ENCODE measurements at regions not wholly inside any gene's neighbourhood (a gene's known extent, or its start where the extent isn't known, plus 50 kb on each side); places are given as distances from the start of the nearest gene placed in this dataset.

- TF ChIP-seq POLR2AphosphoS5 (IDR thresholded peaks at IDR 0.05) = no peak
- TF ChIP-seq, protein P1, sequence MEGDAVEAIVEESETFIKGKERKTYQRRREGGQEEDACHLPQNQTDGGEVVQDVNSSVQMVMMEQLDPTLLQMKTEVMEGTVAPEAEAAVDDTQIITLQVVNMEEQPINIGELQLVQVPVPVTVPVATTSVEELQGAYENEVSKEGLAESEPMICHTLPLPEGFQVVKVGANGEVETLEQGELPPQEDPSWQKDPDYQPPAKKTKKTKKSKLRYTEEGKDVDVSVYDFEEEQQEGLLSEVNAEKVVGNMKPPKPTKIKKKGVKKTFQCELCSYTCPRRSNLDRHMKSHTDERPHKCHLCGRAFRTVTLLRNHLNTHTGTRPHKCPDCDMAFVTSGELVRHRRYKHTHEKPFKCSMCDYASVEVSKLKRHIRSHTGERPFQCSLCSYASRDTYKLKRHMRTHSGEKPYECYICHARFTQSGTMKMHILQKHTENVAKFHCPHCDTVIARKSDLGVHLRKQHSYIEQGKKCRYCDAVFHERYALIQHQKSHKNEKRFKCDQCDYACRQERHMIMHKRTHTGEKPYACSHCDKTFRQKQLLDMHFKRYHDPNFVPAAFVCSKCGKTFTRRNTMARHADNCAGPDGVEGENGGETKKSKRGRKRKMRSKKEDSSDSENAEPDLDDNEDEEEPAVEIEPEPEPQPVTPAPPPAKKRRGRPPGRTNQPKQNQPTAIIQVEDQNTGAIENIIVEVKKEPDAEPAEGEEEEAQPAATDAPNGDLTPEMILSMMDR (IDR thresholded peaks at IDR 0.05) = no peak
- TF ChIP-seq POLR2A (IDR thresholded peaks at IDR 0.05) = no peak
- no peak for TF ChIP-seq EP300 (IDR thresholded peaks at IDR 0.05)
- Histone ChIP-seq H3K9me3 (no peaks in the 10 kb centered on the region), H3K27me3 (no peaks in the 10 kb centered on the region), H3K4me1 (no peaks in the 10 kb centered on the region), H3K27ac (no peak overlapping the region), H3K4me3 (no peak overlapping the region), H3K36me3 (no peaks in the 10 kb centered on the region)
- no peak for DNase-seq (ENCODE audit: low spot score in 2 of 2)
- WGBS = 64% methylated on average over 3 of the region's 3 CpGs
Observed at GRCh38 chr16:61540216-61540615, 496.0 kb downstream of the CDH8 start.

GRCh38 chr16:61530697-61531096 is 505.5 kb downstream of the CDH8 start:
- WGBS = 79% methylated on average over 2 of the region's 2 CpGs
- H3K4me3 ChIP-seq = no peak overlapping the region
- no peaks in the 10 kb centered on the region for H3K4me1 ChIP-seq
- no peak overlapping the region for H3K27ac ChIP-seq
- no peaks in the 10 kb centered on the region for H3K27me3 ChIP-seq
- no peaks in the 10 kb centered on the region for H3K36me3 ChIP-seq
- H3K9me3 ChIP-seq = no peaks in the 10 kb centered on the region
- TF ChIP-seq POLR2A (IDR thresholded peaks at IDR 0.05) (no peak), EP300 (IDR thresholded peaks at IDR 0.05) (no peak), POLR2AphosphoS5 (IDR thresholded peaks at IDR 0.05) (no peak)
- TF ChIP-seq, protein P1 (IDR thresholded peaks at IDR 0.05) = no peak
- DNase-seq (ENCODE audit: low spot score in 2 of 2) = no peak

DNA sequence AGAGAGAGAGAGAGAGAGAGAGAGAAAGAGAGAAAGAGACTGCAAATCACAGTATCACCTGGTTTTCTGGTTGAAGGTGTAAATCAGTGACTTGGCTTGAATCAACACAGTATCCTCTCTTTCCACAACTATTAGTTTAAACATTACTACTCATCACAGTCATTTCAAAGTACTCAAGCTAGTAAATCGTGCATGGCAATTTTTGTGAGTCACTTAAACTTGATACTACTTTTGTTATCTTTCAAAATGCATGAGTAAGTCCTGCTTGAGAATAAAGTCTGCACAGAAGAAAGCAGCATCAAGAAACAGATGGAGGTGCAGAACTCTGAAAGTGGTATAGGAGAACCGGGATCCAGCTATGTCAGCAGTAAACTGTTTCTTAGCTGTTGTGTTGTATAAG is 535.4 kb downstream of the CDH8 start:
- no peak for DNase-seq (ENCODE audit: low spot score in 2 of 2)
- TF ChIP-seq POLR2A (IDR thresholded peaks at IDR 0.05) (no peak), EP300 (IDR thresholded peaks at IDR 0.05) (no peak), POLR2AphosphoS5 (IDR thresholded peaks at IDR 0.05) (no peak)
- TF ChIP-seq, protein P1 (IDR thresholded peaks at IDR 0.05) = no peak
- H3K4me1 ChIP-seq = no peaks in the 10 kb centered on the region
- no peak overlapping the region for H3K4me3 ChIP-seq
- H3K36me3 ChIP-seq = no peaks in the 10 kb centered on the region
- H3K9me3 ChIP-seq = no peaks in the 10 kb centered on the region
- H3K27ac ChIP-seq = no peak overlapping the region
- 78% methylated on average over 2 of the region's 2 CpGs for WGBS
- H3K27me3 ChIP-seq = no peaks in the 10 kb centered on the region

DNA sequence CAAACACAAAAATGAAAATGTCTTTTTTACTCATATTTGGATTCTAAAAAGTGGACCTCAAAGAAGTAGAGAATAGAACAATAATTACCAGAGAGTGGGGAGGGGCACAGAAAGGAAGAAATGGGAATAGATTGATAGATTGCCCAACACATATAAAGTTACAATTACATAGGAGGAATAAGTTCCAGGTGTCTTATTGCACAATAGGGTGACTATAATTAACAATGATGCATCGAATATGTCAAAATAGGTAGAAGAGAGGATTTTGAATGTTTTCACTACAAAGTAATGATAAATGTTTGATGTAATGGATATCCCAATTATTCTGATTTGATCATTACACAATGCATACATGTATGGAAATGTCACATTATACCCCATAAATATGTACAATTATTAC is 556.0 kb downstream of the CDH8 start:
- no peaks in the 10 kb centered on the region for H3K36me3 ChIP-seq
- H3K27ac ChIP-seq = no peak overlapping the region
- H3K4me1 ChIP-seq = no peaks in the 10 kb centered on the region
- H3K27me3 ChIP-seq = no peaks in the 10 kb centered on the region
- TF ChIP-seq EP300 (IDR thresholded peaks at IDR 0.05) (no peak), POLR2A (IDR thresholded peaks at IDR 0.05) (no peak), POLR2AphosphoS5 (IDR thresholded peaks at IDR 0.05) (no peak)
- TF ChIP-seq, protein P1 (IDR thresholded peaks at IDR 0.05) = no peak
- WGBS = 86% methylated on average over 1 of the region's 1 CpG
- no peak for DNase-seq (ENCODE audit: low spot score in 2 of 2)
- H3K9me3 ChIP-seq = peaks cover 7% of the 10 kb centered on the region
- H3K4me3 ChIP-seq = no peak overlapping the region

DNA sequence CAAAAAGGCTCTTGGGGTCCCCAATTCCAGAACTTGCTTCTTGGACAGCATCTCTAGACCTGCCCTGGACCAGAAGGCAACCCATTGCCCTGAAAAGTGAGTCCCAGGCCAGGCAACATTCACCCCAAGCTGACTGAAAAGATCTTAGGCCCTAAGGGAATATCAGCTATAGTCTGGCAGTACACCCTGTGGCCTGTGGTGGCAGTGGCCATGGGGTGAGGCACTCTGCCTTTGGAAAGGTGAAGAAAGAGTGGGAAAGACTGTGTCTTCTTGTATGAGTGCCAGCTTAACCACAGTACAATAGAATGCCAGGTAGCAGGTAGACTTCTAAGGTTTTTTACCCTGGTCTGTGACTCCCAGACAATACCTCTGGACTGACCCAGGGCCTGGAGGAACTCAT is 564.5 kb downstream of the CDH8 start:
- Histone ChIP-seq H3K27ac (no peak overlapping the region), H3K4me1 (no peaks in the 10 kb centered on the region), H3K9me3 (peaks cover 6% of the 10 kb centered on the region), H3K27me3 (no peaks in the 10 kb centered on the region), H3K36me3 (no peaks in the 10 kb centered on the region), H3K4me3 (no peak overlapping the region)
- no peak for TF ChIP-seq POLR2A (IDR thresholded peaks at IDR 0.05)
- TF ChIP-seq EP300 (IDR thresholded peaks at IDR 0.05) = no peak
- no peak for TF ChIP-seq POLR2AphosphoS5 (IDR thresholded peaks at IDR 0.05)
- TF ChIP-seq, protein P1 (IDR thresholded peaks at IDR 0.05) = no peak
- no peak for DNase-seq (ENCODE audit: low spot score in 2 of 2)
